GM18511 (cell line): ENCODE measurements at regions not wholly inside any gene's neighbourhood (a gene's known extent, or its start where the extent isn't known, plus 50 kb on each side); places are given as distances from the start of the nearest gene placed in this dataset.

Experiments
- ATAC-seq: cut with Tn5 transposase; IDR thresholded peaks from one replicate; pipeline ENCODE4 v1.9.1; 2021; ENCODE audit warnings: mild to moderate bottlenecking, moderate library complexity; ENCODE audit not compliant: unreplicated experiment

DNA sequence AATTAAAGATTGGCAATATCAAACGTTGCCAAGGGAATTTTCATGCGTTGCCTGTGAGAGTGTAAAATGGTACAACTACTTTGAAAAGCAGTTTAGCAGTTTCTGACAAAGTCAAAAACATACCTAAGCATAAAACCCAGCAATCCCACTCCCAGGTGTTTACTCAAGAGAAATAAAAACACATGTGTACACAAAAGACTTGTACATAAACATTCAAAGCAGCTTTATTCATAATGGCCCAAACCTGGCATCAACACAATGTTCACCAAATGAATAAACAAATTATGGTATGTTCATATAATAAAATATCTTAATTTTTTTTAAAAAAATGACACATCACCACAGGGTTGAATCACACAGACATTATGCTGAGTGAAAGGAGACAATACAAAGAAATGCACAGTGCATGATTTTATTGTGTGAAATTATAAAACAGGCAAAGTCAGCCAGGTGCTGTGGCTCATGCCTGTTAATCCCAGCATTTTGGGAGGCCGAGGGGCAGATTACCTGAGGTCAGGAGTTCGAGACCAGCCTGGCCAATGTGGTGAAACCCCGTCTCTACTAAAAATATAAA lies 240.4 kb upstream of the MARCKS start:
- no peak for ATAC-seq

DNA sequence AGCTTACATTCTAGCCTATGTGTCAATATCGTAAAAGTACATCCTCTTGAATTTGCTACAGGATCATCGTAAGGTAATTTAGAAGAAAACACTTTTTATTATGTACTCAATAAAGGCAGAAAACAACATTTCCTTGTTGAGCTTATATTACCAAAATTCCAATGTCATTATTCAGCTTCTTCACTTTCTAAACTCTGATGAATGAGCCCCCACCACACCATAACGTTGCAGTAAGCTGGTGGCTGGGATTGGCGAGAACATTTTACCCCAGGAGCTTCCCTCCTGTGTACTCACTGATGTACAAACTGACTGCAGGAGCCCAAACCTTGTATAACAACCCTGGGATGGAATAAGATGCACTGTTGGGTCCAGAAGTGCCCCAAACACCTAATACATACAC lies 238.1 kb upstream of the MARCKS start:
- ATAC-seq = no peak

DNA sequence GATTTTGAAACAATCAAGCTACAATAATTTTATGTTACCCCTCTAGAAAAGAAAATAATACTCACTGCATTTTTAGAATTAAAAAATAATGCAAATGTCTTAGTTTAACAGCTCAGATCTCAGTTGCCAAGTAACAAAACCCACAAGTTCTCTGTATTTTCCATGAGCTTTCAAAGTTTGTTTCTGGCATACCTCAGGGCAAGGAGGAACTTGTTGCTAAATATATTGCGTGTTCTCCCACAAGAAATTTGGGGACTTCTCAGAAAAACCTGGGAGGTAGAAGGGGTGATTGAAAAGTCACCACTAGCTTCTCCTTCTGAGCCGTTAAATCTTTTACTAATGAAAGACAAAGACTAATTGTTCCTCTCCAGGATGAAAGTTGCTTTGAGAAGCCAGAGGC lies 236.8 kb upstream of the MARCKS start:
- no peak for ATAC-seq

DNA sequence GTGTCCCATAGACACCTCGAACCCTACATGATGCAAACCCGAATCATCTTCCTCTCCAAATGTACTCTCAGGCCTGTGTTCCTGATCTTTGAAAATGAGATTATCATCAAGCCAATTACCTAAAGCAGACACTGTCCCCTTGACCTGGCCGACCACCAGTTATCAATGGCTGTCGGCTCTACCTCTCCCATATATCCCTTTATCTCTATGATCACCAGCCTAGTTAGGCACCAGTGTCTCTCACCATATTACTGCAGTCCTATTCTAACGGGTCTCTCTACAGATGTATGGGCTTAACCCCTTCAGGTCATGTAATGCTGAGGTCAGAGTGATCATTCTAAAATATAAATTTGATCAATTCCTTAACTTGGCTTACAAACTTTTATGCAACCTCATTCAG lies 234.9 kb upstream of the MARCKS start:
- ATAC-seq = no peak

DNA sequence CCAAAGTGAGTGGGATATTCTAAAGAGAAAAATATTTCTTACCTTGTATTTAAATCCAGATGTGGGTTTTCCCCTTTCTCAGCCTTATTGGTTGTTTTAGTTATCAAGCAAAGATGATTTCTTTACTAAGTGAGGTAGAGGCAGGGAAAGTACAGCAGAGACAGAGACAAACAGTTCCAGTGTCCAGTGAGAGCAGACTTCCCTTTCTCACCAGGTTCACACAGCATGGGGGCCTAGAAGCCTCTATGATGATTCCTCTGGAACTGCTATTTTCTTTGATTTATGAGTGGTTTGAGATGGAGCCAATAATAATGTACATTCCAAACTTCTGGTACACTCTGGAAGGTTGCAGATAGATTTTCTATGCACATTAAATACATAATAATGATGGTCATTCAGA lies 234.0 kb upstream of the MARCKS start:
- no peak for ATAC-seq

DNA sequence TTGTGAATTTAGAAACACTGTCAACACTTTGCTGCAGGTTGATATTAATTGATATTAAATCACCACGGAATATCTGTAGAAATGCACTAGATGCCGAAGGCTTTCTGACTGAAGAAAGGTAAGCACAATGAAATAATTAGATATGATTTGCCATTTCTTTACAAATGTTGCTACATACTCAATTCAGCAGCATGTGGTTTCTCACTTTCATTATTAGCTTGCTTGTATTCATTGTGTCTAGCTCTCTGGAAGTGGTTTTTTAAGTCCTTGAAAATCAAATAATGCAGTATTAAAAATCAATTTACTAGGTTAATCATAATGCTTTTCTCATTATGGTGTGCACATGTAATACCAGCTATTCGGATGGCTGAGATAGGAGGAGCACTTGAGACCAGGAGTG lies 231.3 kb upstream of the MARCKS start:
- peak; percentile 45 for ATAC-seq

DNA sequence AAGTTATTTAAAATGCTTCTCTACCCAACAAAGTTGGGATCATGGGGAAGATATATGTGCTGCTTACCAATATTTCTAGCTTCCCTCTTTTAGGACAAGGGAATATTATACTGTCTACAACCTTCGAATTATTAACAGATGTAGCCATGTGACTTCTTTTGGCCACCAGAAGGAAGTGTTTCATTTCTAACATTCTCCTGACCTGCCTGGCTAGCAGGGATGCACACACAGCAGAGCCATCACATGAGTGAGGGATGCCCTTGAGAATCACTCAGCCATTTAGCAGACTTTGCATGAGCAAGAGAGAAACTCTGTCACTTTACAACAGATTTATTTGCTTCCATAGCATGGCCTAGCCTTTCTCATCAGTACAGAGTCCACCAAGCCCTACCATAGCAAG lies 230.7 kb upstream of the MARCKS start:
- ATAC-seq = peak; percentile 36

DNA sequence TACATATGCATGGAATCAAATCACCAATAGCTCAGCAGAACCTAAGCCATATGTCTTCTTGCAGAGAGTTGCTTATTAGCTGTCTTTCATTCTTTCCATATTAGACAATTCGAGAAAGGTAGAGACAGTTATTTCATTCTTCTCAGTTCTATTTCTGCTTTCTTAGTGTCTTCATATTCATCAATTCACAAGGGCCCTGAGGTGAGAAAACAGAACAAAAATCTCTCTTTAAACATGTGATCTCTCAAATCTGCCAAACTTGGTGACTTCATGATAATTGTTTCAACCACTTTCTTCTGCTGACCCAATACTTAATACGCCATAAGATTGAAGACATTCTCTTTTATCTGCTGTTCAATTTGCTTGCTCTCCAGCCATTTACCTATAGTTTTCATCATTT lies 229.7 kb upstream of the MARCKS start:
- ATAC-seq = peak; percentile 16

DNA sequence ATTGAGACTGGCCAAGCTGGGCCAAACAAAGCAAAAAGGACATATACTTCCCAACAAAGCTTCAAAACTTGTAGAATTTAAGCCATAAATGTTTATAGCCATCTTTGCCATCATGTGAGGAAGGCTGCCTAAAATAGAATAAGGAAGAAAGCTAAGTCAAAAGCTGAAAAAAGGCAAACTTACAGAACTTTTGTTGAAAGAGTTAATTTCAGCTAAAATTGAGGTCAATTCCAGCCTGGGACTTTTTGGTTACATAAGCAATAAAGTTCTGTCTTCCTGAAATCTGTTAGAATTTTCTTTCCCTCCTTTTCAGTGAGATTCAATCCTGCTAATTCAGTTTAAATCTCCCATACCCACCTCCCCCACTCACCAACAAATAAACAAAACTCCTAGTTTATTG lies 227.9 kb upstream of the MARCKS start:
- no peak for ATAC-seq

DNA sequence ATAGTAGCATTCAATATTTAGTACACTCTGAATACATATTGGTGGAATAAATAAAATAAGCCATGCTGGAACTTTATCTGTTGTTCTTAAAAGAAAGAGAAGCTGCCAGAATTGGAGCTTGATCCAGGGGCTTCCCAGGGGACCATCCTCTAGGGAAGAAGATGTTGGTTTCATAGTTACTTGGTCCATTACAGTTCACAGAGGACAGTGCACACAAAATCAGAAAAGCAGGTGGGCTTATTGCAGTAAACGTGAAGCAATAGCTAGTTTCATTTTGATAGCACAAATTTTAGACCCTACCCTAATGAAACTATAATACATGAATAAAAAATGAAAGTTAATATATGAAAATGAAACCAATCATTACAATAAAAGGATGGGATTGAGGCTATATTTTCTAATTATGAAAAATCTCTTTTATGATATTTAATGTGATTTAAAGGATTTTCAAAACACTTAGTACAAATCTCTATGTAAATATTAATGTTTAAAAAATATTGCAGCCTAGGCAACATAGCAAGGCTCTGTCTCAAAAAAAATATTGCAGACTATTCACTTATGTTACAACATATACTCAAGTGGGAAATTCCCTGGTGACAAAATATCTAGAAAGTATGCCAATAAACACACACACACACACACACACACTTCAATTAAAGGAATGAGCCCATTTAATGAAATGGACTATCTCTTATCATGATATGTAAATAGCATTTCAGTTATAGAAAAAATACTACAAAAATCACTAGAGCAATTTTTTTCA lies 227.0 kb upstream of the MARCKS start:
- no peak for ATAC-seq

DNA sequence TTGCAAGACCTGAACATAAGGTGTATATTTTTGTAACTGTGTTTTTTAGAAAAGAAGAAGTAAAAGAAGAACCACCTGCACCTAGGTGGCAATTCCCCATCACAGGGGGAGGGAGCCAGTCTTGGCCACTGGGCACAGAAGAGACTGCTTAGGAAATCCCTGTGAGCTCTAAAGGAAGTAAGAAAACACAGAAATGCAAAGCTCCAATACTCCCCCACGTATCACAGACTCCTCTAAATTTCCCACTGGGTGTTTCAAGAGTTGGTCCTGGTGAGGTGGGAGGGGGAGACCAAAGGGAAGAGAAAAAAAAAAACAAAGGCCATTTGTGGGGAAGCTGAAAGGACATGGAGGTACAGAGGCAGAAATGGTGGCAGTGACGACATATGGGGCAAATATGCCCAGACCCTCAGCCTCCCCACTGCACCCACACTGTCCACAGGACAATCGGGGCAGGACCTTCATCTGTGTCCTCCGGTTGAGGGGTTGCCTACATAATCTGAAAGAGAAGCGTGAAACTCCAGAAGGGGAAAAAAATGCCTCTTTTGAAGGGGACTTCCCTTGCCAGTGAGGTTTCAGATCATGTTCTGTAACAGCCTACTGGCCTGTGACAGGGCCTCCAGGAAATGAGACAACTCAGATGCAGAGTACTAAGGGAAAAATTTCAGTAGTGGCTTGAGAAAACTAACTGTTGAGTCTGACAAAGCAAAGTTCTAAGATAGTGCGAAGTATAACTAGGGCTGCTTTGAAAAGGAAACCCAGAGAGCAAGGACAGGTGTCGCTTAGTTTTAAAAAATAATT lies 226.2 kb upstream of the MARCKS start:
- ATAC-seq = peak; percentile 59

DNA sequence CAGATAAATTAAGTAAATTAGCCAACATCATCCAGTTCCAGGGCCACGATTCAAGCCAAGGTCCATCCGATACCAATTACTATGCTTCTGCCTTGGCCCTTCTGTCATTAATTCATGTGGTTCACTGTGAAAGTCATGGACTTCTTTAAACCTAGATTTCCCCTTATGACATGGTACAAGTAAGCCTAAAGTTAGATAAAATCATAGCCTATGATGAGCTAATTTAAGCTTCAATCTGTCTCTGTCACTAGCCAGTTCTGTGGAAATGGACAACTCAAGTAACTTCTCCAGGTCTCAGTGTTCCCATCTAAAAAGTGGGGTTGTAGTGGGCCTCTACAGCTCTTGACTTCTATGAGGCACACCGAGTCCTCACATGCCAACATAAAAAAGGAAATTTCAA lies 225.5 kb upstream of the MARCKS start:
- ATAC-seq = no peak

DNA sequence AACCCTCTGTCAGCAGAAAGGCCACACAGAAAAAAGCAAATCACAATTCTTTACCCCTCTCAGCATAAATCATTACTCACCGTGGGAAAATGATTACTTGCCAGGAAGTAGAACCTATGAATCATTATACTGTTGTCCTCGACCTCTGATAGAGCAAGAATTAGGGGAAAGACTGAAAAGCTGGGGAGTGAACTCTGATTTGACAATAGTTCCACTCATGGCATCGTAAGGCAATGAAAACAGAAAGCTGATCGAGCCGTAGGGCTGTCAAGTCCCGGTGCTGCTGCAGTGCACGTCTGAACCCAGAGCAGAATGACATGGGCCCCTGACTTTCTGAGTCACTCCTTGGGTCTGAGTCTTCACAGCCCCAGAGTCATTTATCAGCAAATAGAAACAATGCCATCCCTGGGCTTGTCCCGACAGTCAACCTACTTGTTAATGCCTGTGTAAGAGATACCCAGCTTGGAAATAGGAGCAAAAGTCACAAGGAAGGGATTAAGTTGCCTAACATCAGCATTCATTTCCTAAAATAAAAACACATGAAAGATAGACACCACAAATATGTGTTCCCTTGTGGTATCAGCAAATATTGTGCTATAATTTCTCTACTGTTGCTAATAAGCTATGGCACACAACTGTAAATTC lies 224.8 kb upstream of the MARCKS start:
- ATAC-seq = peak; percentile 44

DNA sequence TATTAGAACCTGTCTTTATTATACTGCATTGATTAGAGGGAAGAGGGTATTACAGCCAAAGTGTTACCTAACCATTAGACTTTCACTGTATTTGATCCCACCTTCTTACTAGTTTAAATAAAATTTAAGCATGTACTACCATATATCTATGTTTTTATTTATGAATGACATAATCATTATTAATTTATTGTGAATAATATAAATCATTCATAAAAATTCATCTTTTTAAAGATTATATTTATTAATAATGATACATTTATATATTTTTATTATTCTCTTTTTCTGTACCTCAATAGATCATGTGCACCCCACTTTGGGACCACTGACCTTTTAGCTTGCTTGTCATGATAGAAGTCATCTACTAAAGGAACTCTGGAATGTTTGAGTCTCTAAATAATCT lies 223.5 kb upstream of the MARCKS start:
- ATAC-seq = no peak

DNA sequence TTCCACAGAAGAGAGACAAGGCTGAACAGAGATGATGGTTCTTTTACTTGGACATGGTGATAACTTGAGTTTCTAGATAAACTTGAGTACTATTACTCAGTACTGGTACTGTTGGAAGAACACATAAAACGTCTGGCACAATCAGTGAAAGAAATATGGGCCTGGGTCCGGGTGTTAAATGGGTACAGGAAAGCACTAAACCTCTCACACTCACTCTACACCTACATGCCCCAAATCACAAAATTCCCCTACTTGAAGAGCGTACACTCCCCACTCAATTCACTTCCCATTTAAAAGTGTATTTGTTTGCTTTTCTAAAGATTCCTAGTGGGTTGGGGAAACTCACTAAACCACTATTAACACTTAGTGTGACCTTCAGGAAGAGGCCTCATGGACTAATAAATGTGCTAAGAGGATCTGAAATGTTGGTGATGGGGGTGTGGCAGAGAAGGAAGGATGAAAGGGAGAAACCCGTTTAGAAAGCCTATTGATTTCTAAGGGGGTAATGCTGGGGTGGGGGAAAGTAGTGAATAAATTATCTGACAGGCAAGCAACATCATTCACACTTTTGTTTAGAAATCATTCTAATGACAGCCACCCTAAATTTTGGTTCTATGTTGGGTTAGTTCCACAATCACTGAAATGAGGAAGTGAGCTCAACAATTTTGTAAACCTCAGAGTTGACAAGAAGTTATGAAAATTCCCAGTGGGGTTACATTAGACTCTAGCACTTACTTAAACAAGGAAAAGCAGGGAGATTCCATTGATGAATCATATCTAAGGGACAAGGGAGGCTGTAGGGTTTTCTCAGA lies 222.6 kb upstream of the MARCKS start:
- peak; percentile 29 for ATAC-seq

DNA sequence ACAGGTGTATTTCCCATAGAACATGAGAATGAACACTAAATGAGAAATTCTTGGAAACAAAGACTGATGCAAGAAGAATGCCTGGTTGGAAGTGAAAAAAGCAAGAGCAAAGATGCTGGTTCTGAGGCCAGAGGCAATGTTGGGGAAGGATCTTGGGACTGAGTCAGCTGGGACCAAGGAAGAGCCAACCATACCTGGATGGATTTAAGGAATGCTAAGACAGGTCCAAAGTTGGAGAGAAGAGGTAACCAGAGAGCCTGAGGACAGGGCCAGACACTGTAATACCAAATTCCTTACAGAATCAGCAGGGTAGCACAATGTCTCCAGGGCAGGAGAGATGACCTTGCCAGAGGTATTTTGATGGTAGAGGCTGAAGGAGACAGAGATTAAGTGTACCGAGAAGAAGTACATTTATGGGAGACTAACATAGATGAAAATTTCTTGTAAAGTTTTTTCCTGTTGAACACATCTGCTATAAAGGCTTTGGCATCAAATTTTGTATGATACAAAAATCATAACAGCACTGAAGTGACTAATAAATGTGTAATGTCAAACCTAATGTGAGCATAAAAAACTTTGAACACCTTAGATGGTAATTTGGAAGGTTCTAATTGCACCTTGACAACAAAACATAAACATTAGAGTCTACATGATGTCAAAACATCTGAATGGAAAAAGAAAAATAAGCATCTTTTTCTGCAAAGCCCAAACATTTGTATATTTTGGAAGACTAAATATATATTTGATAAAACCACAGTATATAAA lies 221.7 kb upstream of the MARCKS start:
- ATAC-seq = no peak

DNA sequence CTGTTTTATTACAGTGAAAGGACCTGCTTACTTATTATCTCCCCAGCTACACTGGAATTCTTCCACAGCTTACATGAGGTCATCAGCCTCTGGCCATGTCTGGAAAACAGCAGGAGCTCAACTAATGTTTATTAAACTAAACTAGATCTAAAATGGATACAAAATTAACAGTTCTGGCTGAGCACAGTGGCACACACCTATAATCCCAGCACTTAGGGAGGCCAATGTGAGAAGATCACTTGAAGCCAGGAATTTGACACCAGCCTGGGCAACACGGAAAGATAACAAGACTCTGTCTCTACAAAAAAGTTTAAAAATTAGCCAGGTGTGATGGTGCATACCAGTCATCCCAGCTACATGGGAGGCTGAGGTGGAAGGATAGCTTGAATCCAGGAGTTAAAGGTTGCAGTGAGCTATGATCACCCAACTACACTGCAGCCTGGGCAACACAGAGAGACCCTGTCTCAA lies 220.8 kb upstream of the MARCKS start:
- no peak for ATAC-seq

DNA sequence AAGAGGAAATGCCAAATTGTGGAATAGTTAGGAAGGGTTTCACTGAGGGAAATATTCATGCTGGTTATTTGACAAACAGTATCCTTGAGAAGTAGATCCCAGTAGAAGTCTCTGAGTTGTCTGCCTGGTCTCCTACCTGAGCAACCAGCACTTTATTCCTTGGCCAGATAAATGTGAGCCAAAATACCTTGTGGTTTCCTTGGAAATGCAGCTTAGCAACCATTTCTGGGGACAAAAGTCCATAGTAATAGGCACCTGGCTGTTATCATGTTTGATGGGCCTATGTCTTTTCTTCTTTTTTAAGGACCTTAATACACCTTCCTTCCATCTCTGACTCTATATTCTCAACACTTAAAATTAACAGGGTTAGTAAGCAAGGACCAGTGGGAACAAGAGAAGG lies 217.1 kb upstream of the MARCKS start:
- no peak for ATAC-seq

DNA sequence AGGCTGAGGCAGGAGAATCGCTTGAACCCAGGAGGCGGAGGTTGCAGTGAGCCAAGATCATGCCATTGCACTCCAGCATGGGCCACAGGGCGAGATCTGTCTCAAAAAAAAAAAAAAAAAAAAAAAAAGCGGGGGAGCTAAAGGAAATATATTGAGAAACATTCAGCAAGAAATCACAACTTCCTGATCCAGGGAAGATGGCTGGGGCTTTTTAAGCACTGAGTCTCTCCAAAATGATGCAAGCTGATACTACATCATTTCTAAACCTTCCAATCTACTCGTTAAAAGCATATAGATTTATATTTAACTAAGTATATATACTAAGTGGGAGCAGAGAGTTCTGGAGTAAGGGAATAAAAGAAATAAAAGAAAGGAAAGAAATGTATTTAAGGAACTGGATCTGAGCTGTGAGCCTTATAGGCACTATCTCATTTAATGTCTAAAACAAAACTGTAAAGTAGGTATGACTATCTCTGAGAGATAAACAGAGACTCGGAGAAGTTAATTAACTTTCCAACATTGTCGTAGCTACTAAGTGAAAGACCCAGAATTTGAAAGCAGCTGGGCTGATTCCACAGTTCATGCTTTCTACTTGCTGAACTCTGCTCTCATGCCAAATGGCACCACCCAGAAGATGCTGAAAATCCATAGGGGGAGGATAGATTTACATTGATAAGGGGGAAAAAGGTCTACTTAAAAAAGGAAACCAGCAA lies 215.0 kb upstream of the MARCKS start:
- no peak for ATAC-seq
